ENCODE measurements at regions not wholly inside any gene's neighbourhood (a gene's known extent, or its start where the extent isn't known, plus 50 kb on each side); places are given as distances from the start of the nearest gene placed in this dataset.

GRCh38 chr7:106524690-106525059, 136.3 kb downstream of the CCDC71L start:
- no peak for TF ChIP-seq CTCF (optimal IDR thresholded peaks at IDR 0.05 in 1 of 3, IDR thresholded peaks at IDR 0.05 in 1 of 3, conservative IDR thresholded peaks at IDR 0.05 in 1 of 3; ENCODE audit: extremely low read depth in 1 of 3, insufficient read depth in 2 of 3, low read length in 3 of 3)
- TF ChIP-seq EZH2 (IDR thresholded peaks at IDR 0.05; ENCODE audit: low read length), result no peak
